Nucleus accumbens (tissue), 56 donors: ENCODE measurements at regions not wholly inside any gene's neighbourhood (a gene's known extent, or its start where the extent isn't known, plus 50 kb on each side); places are given as distances from the start of the nearest gene placed in this dataset.
A peak's percentile ranks its signal among the peaks of the same experiment; 100 is the strongest.
"Not testable (repeated sequence)": the region's sequence is repeated elsewhere in the genome, so short reads cannot be mapped to it uniquely, and the experiment has no call there.

Experiments used
- DNase-seq, 56 donors: peaks; one replicate each; lab custom pipeline; 2025; lab: John Stamatoyannopoulos, UW

GRCh38 chr18:76307293-76307690, 187.8 kb downstream of the ZNF516 start:
- DNase-seq = no peak

GRCh38 chr18:76306685-76307292, 188.3 kb downstream of the ZNF516 start:
- DNase-seq = no peak

DNA sequence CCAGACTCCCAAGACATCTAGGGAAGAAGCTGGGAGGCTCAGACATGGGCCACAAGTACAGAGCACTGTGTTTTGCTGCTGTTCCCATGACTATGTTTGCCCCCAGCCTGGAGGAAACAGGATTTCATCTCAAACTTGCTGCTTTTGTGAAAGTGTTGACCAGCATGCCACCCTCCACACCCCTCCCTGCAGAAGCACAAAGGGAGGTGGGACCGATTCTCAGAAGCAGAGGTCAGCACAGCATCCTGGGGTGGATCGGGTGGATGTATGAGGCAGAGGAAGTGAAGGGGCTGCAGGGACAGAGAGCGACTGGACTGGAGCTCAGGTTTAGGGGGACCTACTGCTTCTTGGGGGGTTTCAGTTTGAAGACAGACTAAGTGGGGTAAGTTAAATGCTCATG, 209.2 kb downstream of the ZNF516 start:
- no peak for DNase-seq

- DNase-seq = no peak
Observed at GRCh38 chr18:76281565-76281964, 213.5 kb downstream of the ZNF516 start.

GRCh38 chr18:76277801-76278200, 217.2 kb downstream of the ZNF516 start:
- no peak for DNase-seq

GRCh38 chr18:76275727-76276313, 219.2 kb downstream of the ZNF516 start:
- DNase-seq = no peak

GRCh38 chr18:76274468-76275289, 220.4 kb downstream of the ZNF516 start:
- DNase-seq = peak in 18 of 56 donors; percentile 8 to 69 (median 27)

DNA sequence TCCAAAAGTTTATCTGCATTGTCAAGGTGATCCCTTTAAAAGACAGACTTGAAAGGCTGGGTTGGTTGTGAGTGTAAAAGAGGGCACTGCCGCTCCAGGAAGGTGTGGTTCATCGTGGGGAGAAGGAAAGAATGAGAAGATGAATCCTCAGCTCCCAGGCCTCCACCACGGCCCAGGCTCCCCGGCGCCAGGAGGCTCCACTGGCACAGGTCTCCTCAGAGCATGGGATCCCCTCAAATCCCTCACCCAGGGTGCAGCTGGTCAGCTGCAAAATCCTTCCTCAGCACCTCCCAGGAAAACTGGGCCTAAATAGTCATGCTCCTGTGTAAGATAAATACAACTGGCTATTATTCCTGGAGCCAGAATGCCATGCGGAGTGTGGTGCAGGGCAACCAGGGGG, 221.1 kb downstream of the ZNF516 start:
- DNase-seq = no peak

- DNase-seq = no peak
Observed at GRCh38 chr18:76273036-76273545, 222.0 kb downstream of the ZNF516 start.

DNA sequence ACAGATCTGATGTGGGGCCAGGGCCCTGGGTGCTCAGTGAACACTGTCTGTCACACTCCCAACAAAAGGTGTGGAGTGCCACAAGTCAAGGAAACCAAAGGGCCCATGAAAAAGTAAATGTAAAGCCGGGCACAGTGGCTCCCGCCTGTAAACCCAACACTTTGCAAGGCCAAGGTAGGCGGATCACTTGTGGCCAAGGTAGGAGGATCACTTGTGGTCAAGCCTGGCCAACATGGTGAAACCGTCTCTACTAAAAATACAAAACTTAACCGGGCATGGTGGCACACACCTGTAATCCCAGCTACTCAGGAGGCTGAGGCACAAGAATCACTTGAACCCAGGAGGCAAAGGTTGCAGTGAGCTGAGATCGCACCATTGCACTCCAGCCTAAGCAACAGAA, 227.6 kb downstream of the ZNF516 start:
- DNase-seq = not testable (repeated sequence)

DNA sequence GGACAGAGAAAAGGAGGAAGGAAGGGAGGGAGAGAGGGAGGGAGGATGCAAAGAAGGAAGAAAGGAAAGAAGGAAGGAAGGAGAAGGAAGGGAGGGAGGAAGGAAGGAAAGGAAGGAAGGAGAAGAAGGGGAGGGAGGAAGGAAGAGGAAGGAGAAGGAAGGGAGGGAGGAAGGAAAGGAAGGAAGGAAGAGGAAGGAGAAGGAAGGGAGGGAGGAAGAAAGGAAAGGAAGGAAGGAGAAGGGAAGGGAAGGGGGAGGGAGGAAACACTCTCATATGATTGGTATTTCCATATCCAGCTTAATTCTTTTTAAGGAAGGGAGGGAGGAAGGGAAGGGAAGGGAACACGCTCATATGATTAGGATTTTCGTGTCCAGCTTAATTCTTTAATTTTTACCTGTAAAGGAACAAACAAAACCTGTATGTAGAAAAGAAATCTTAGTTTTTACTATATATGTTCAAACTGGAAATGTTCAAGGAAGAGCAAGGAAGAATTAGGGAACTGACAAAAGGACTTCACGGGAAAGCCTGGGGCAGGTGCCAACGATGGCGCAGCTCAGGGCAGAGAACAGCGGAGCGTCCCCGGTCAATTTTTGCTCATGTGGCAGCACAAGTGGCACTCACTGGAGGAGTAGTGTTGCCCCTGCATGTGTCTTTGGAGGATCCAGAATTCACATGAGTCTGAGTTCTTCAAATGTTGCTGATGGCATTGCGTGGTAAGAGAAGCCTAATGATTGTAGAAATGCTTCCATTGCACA, 228.6 kb downstream of the ZNF516 start:
- DNase-seq = no peak

DNA sequence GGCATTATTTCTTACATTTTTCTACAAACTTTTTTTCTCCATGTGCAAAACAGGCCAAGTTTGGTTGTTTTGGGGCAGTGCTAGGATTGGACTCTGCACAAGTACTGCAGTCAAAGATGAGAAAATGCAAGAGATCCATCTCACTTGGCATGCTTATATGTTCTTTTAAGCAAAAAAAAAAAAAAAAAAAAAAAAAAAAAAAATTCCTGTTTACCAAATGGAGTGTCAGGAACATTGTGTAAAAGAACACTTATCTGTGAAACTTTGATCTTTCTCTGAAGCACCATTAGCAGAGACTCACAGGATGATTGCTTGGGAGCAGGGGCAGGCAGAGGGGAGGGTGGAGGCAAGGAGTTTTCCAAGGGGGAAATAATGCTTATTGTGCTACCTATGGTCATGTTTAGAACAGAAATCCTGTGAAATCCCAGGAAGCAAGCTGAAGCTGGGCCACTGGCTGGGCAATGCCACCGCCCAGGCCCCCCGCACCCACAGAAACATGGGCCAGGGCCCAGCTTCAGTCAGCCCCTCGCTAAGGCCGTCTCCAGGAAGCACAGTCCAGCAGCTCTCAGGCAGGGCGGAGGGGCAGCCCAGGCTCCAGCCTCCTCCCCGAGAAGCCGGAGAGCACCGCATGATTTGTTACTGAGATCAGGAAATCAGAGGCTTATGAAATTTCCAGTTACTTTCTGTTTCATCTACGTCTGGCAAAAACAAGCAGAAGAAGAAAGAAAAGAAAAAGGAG, 229.4 kb downstream of the ZNF516 start:
- DNase-seq = peak in 1 of 56 donors; percentile 14

DNA sequence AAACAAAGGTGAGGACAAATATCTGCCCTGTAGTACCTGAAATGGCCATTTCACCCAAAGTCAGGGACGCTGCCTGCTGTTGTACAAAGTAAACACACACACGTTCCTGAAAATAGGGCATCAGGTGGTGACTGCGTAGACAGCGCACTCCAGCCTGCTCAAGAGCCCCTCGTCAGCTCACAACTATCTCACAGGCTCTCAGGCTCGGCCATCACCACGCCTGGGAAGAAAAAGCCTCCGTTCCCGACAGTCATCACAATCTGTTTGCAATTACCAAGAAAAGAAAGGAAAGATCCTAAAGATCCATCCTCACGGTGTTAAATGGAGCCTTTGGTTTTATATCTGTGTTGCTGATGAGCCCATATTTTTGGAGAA, 230.2 kb downstream of the ZNF516 start:
- no peak for DNase-seq

- DNase-seq = no peak
Observed at GRCh38 chr18:76264198-76264875, 230.7 kb downstream of the ZNF516 start.

DNA sequence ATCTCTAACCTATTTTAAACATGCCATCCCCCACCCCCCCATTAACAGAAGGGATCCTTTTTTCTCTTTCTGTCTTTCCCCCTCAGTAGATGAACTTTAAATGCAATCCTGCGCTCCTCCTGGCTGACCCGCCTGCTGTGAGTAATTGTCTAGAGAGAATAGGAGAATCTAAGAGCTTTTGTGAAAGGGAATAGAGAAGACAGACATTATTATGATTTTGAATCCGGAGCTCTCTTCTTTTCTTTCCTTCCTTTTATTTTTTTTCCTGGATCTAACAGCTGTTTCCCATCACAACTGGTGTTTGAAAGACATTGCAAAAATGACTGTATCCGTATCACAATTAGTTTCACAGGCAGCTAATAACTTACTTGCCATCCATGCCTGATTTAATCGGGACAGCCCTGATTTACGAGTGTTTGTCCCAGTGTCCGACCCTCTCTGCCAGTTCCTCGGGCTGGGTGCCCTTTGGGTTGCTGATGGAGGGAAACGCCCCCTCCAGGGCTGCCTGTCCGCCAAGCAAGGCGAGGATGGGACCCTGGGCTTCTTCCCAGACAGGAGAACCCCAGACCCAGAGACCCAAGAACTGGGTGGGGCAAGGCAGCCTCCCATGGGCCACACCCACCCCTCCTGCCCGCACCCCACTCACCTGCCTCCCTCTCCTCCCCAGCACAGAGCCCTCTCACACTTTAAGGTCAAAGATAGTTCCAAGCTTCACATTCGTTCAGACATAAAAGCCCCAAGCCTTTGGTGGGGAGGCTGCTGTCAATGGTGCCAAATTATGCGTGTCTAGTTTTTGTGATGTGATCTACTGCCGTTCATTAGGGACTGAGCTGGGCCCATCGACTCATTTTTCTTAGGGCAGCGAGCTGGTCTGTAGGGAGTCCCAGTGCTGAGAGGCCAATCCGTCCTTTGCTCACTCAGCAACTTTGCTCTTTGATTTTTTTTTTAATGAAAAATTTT, 231.7 kb downstream of the ZNF516 start:
- no peak for DNase-seq

GRCh38 chr18:76260941-76261472, 234.0 kb downstream of the ZNF516 start:
- peak in 20 of 56 donors; percentile 9 to 48 (median 26) for DNase-seq

GRCh38 chr18:76259711-76260110, 235.3 kb downstream of the ZNF516 start:
- no peak for DNase-seq

- no peak for DNase-seq
Observed at GRCh38 chr18:76259096-76259495, 235.9 kb downstream of the ZNF516 start.
